GM12864 (cell line): ENCODE measurements at regions not wholly inside any gene's neighbourhood (a gene's known extent, or its start where the extent isn't known, plus 50 kb on each side); places are given as distances from the start of the nearest gene placed in this dataset.

Experiments
- DNase-seq: peaks from one replicate; pipeline ENCODE4 v3.0.0-alpha.2; 2011; ENCODE audit warnings: low read depth
- H3K4me3 ChIP-seq: 2 replicates; pipeline ENCODE4 v1.5.1; 2011; ENCODE audit warnings: mild to moderate bottlenecking, low read depth, low read length, control low read depth
- TF ChIP-seq, protein P1 (sequence below): IDR thresholded peaks from 2 replicates; pipeline ENCODE4 v1.5.1; 2011; ENCODE audit warnings: low read depth, mild to moderate bottlenecking, moderate library complexity, low read length, control low read depth, inconsistent platforms; ENCODE audit errors: missing control alignments

DNA sequence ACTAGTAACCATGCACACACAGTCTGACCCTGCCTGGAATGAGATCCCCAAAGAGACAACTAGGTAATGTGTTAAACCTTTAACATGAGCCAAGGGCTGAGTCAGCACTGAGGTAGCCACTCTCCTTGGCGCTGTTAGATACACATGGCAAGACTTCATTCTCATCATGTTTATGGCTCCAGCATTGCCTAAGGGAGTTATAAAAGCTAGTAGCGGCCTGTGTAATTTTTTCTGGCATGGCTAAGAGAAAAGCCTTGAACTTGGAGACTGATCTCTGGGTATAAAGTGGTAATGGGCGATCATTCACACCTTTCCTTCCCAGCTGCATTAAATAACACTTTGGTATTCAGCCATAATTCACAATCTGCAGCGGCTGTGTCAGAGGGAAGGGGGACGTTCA is 779.7 kb upstream of the LRRC4C start:
- H3K4me3 ChIP-seq, result no peak overlapping the region
- DNase-seq, result no peak
- TF ChIP-seq, protein P1, sequence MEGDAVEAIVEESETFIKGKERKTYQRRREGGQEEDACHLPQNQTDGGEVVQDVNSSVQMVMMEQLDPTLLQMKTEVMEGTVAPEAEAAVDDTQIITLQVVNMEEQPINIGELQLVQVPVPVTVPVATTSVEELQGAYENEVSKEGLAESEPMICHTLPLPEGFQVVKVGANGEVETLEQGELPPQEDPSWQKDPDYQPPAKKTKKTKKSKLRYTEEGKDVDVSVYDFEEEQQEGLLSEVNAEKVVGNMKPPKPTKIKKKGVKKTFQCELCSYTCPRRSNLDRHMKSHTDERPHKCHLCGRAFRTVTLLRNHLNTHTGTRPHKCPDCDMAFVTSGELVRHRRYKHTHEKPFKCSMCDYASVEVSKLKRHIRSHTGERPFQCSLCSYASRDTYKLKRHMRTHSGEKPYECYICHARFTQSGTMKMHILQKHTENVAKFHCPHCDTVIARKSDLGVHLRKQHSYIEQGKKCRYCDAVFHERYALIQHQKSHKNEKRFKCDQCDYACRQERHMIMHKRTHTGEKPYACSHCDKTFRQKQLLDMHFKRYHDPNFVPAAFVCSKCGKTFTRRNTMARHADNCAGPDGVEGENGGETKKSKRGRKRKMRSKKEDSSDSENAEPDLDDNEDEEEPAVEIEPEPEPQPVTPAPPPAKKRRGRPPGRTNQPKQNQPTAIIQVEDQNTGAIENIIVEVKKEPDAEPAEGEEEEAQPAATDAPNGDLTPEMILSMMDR, result no peak

DNA sequence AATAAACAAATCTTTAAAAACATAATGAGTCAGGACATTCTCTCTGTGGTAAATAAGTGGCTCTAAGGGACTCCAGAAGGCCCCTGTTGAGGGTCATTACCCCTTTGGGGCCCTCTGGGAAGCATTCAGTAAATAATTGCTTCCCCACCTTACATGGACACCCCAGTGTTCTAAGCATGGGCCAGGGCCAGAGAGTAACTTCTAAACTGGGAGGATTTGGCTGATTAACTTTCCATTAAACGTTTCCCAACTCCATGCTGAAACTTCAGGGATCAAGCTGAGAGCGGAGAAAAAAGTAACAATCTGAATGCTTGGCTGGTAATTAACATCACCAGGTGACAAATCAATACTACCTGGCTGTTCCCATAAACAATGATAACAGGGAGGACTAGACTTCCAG is 783.9 kb upstream of the LRRC4C start:
- no peak for DNase-seq
- TF ChIP-seq, protein P1, result no peak
- no peak overlapping the region for H3K4me3 ChIP-seq

DNA sequence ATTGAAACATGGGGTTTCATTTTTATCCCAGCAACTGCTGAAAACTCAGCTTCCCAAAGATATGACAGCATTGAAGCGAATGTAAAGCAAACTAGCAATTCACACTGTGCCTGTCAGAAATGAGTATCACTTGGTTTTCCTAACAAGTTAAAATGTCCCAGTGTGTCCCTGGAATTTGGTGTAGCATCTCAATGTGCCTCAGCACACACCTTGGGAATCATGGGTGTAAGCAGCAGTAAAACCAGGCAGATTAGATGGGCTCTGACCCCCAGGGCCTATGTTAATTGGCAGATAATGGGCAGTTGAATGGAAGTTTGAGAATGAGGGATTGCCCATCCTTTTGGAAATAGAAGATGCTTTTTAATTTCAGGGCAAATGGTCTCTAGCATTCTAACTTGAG is 784.9 kb upstream of the LRRC4C start:
- no peak overlapping the region for H3K4me3 ChIP-seq
- TF ChIP-seq, protein P1, result no peak
- no peak for DNase-seq

DNA sequence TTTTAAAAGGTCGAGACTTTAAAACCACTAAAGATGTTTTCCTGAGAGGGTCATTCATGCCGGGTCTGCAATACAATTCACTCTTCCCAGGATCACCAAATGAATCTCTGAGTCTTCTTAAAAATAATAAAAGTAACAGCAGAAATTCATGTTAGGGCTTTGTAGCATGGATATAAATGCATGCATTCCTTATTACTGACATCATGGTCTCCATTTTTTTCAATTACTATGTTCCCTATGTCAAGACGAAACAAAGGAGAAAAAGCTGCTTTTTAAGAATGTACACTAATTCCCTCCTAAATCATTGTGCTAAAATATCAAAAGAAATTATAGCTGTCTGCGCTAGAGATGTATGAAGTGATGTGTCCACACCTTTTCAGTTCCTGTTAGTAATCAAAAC is 789.9 kb upstream of the LRRC4C start:
- no peak overlapping the region for H3K4me3 ChIP-seq
- TF ChIP-seq, protein P1, result no peak
- DNase-seq, result no peak

GRCh38 chr11:42249956-42250355 is 790.5 kb upstream of the LRRC4C start:
- no peak for DNase-seq
- no peak overlapping the region for H3K4me3 ChIP-seq
- TF ChIP-seq, protein P1, result no peak

DNA sequence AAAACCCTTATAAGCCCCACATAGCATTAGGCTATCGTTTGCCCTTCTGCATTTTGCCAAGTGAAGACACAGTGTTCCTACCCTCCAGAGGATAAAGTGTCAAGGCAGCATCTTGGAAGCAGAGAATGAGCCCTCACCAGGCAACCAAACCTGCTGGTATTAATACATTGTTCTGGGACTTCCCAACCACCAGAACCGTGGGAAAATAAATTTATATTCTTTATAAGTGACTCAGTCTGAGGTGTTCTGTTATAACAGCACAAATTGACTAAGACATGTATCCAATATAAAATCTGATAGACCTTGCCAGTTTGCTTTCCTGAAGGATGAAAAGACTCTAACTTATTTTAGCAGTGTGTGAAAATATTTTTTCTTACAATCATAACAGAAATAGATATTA is 792.5 kb upstream of the LRRC4C start:
- DNase-seq, result no peak
- no peak overlapping the region for H3K4me3 ChIP-seq
- TF ChIP-seq, protein P1, result no peak

GRCh38 chr11:42253156-42253555 is 793.7 kb upstream of the LRRC4C start:
- no peak overlapping the region for H3K4me3 ChIP-seq
- no peak for DNase-seq
- TF ChIP-seq, protein P1, result no peak
